ENCODE measurements at regions not wholly inside any gene's neighbourhood (a gene's known extent, or its start where the extent isn't known, plus 50 kb on each side); places are given as distances from the start of the nearest gene placed in this dataset.

GRCh38 chrX:750263-750662 lies 119.7 kb downstream of the SHOX start:
- TF ChIP-seq PKNOX1 (IDR thresholded peaks at IDR 0.05): no peak
- no peak for TF ChIP-seq HDGF (IDR thresholded peaks at IDR 0.05; ENCODE audit: borderline replicate concordance)
- no peak for TF ChIP-seq TARDBP (IDR thresholded peaks at IDR 0.05)
- no peak for TF ChIP-seq SP1 (IDR thresholded peaks at IDR 0.05)
- 0 out of 2 replicates have a peak, but pooled peaks have one; percentile 50 for TF ChIP-seq ZNF384 (IDR thresholded peaks at IDR 0.05)
- TF ChIP-seq ELF4 (IDR thresholded peaks at IDR 0.05): no peak
- no peak for TF ChIP-seq SUZ12 (IDR thresholded peaks at IDR 0.05)
- no peak for TF ChIP-seq FOXK2 (IDR thresholded peaks at IDR 0.05)
